ENCODE measurements at regions not wholly inside any gene's neighbourhood (a gene's known extent, or its start where the extent isn't known, plus 50 kb on each side); places are given as distances from the start of the nearest gene placed in this dataset.
"Not testable (repeated sequence)": the region's sequence is repeated elsewhere in the genome, so short reads cannot be mapped to it uniquely, and the experiment has no call there.

DNA sequence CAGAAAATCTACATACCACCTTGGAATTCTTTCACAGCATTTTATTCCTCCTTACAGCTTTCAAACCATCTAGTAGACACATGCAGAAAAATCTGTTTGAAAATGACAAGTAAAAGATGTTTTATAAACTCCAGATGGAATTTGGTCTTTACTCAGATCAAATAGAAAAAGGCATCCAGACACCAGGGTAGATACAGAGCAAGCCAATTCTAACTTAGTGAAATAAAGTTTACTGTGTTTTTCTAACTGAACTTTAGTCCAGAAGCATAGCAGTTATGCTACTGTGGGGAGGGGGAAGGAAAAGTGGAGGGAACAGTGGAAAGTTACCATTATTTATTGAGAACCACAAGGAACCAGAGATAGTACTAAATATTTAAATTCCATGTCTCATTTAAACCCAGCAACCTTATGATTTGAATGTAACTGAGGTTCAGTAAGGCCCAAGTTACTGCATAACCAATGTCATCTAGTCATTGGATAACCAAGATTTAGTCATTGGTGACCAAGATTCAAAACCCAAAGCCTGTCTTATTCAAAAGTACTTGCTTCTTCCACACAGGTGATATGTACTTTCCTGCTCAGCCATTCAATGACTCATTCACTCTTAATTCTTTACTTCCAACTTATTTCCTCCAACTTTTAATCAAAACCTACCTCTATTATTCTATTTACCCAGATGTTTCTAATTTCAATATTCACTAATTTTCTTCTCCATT lies 57.7 kb downstream of the RAD51AP2 start:
- DNase-seq (ENCODE audit: low spot score): no peak

DNA sequence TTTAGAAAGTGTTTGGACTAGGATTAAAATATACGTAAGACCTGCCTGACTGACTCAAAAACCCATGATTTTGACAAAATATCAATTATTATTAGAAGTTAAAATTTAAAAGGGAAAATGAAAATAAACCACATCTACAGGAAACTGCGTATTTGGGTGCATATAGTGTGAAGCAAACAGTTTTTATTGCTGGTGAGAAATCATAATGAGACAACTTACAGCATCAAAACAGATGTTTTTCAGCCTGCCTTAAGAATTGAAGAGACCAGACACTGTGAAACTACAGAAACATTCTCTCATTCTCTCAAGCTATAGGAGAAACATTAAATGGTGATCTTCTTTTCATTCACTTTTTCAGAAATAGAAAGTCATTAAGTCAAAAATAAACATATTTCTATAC lies 62.9 kb downstream of the RAD51AP2 start:
- no peak for DNase-seq (ENCODE audit: low spot score)

DNA sequence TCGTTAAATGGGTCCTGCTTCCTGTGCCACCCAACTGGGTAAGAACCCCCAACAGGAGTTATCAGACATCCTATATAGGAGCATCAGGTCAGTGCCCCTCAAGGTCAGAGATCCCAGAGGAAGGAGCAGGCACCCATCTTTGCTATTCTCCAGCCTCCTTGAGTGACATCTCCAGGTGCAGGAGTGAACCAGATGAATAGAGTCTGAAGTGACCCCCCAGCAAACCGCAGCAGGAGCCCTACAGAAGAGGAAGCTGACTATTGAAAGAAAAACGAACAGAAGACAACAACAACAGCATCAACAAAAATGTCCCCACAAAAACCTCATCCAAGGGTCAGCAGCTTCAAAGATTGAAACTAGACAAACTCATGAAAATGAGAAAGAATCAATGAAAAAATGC lies 72.0 kb downstream of the RAD51AP2 start:
- DNase-seq (ENCODE audit: low spot score): not testable (repeated sequence)

DNA sequence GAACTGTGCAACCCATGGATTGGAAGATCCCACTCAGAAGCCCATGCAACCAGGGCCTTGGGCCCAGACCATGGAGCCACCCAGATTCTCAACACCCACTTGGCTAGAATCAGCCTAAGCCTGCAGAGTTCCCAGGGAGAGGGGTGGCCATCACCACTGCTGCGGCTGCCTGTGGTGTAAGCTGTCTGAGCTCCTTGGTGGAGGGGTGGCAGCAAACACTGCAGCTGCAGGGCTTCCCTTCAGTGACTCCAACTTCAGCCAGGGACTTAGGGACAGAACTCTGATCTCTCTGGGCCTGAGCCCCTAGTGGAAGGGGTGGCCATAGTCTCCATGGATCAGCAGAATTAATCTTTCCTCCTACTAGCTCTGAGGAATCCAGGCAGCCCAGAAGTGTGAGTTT lies 72.5 kb downstream of the RAD51AP2 start:
- DNase-seq (ENCODE audit: low spot score): no peak

DNA sequence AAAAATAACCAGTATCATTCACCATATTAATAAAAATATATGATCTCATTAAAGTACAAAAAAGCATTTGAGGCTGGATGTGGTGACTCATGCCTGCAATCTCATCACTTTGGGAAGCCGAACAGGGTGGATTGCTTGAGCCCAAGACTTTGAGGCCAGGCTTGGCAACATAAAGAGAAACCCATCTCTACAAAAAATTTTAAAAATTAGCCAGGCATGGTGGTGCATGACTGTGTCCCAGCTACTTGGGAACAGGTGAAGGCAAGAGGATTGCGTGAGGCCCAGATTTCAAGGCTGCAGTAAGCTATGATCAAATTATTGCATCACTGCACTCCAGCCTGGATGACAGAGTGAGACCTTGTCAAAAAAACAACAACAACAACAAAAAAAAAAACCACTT lies 75.9 kb downstream of the RAD51AP2 start:
- no peak for DNase-seq (ENCODE audit: low spot score)

DNA sequence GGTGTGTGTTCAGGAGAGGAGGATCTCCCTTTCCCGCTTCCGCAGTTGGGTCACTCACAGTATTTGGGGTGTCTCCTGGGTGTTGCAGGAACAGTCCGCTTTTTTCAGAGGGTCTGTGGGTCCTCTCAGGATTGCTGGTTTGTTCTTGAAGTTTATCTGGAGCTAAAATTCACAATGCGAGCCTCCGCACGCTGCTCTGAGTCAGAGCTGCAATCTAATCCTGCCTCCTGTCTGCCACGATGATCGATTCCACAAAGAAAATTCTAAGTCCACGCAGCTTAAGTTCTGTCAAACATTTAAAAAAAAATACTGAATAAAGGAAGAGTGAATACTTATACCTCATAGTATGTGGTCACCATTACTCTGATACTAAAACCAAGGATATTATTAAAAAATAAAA lies 76.5 kb downstream of the RAD51AP2 start:
- no peak for DNase-seq (ENCODE audit: low spot score)

DNA sequence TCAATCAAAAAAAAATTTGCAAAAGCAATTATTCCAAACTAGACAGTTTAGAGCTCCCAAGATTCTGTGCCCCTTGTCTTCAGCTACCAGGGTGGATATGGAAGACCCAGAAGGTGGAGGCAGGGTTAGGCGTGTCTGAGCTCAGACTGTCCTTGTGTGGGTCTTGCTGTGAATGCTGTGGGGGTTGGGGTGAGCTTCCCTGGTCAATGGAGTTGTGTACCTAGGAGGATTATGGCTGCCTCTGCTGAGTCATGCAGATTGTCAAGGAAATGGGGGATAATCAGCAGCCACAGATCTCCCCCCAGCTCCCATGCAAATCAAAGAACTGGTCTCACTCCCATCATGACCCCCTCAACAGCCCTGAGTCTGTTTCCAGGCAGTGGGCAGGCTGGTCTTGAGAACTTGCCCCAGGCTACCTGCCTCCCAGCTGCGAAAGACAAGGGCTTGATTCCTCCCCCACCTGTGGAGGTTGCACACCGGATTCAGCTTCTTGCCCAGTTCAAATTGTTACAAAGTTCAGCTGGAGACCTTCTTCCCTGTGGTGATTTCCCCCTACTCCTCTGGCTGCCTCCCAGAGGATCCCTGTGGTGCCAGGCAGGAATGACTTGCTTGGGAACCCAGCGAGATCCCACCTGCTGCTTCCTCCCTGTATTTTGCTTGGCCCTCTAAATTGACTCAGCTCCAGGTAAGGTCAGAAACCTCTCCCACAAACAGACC lies 77.0 kb downstream of the RAD51AP2 start:
- no peak for DNase-seq (ENCODE audit: low spot score)

DNA sequence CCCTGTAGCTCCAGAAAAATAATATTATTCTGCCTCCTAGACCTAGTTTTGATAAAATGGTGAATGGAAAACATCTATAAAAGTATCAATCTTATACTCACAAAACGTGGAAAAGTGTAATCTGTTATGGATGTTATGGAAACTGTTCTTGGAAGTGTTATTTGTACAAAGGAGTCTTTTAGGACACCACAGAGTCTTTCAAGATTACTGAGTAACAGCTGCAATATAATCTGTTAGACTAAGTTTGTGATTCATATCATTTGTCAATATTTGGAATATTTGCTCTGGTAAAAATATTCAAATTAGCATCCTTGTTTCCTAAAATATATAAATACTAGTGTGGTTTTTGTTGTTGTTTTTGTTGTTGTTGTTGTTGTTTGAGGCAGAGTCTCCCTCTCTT lies 87.9 kb downstream of the RAD51AP2 start:
- DNase-seq (ENCODE audit: low spot score): no peak

DNA sequence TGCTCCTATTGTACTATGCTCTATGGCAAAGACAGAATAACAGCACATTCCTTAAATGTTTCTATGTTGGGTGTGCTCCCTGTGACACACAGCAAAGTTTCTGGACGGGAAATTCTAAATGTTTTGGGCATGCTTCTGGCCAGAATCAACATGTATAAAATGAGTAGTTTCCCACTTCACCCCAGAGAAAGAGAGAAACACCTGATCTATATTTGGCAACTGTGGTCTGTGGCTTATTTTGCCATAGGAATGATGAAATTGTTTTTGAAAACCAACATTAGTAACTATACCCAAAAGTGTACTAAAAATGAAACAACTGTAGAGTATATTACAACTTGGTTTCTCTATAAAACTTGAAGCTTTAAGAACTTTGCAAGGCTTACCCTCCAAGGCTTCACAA lies 89.1 kb downstream of the RAD51AP2 start:
- DNase-seq (ENCODE audit: low spot score): no peak

DNA sequence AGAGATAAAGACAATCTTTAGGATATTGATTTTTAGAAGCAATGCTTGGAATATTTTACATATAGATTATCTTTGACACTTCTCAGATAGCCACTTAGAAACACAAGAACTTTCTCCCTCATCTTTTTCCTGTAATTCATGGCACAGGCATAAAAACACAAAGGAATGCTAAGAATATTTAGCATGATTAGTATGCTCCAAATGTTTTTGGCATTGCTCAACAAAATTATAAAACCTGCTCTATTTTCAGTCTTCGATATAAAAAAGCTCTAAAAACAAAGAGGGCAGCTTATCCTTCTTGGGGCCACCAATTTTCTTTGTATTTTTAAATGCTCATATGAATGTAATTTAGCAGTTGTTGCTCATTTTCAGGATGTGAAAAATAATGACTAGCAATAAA lies 90.8 kb downstream of the RAD51AP2 start:
- no peak for DNase-seq (ENCODE audit: low spot score)

DNA sequence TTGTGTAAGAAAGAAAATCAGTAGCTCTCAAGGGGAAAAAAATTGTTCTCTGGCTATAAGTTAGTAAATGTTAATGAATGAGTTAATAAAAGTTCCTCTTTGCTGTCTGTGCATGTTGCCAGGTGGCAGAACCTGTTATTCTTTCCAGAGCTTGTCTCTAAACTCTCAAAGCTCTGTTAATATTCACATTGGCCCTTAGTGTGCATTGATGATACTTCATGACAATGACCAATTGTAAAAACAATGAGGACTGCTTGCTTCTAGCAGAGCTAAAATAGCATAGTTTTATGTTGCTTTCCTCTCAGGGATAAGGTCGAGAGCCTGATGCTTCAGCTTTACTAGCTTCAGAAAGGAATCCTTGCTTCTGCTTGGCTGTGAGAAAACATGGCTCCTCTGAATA lies 91.5 kb downstream of the RAD51AP2 start:
- DNase-seq (ENCODE audit: low spot score): no peak

DNA sequence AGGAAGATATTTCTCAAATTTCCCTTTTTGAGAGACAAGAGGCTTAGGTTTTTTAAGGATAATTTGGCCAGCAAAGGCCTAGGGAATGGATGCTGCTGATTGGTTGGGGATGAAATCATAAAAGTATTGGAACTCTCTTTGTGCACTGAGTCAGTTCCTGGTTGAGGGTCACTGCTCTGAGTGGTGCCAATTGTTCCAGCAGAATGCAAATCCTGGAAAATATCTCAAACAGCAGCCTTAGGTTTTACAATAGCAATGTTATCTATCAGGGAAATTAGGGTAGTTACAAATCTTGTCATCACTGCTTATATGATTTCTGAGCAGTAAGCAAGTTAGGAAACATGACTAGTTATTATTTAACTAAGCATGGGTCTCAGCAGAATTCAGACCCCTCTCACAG lies 96.2 kb downstream of the RAD51AP2 start:
- no peak for DNase-seq (ENCODE audit: low spot score)

DNA sequence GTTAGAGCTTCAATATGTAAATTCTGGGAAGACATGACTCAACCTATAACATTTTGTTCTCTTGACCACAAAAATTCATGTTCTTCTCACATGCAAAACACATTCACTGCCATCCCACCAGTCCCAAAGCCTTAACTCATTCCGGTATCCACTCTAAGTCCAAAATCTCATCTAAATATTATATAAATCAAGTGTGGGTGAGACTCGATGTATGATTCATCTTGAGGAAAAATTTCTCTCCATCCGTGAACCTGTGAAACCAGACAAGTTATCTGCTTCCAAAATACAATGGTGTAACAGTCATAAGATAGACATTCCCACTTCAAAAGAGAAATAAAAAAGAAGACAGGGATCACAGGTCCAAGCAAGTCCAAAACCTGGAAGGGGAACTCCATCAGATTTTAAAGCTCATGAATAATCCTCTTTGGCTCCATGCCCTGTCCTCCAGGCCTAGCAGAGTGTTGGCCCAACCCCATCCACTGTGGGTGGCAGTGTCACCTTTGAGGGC lies 101.3 kb downstream of the RAD51AP2 start:
- DNase-seq (ENCODE audit: low spot score): no peak

DNA sequence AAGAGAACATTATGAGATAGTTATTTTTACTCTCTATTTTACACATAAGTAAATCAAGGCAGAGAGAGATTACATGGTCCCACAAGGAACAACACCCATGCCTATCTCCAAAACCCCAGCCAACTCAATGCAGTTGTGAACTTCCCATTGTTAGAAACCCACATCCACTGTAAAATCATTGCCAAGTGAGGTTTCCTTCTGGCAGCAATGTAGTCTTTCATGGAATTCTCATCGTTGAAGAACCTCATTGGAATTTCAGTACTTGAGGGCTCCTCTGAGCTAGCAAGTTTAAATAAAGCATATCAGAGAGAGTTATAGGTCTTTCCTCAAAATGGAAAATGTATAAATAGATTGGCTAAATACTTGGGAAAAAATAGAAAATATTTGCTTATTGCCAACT lies 105.2 kb downstream of the RAD51AP2 start:
- no peak for DNase-seq (ENCODE audit: low spot score)

DNA sequence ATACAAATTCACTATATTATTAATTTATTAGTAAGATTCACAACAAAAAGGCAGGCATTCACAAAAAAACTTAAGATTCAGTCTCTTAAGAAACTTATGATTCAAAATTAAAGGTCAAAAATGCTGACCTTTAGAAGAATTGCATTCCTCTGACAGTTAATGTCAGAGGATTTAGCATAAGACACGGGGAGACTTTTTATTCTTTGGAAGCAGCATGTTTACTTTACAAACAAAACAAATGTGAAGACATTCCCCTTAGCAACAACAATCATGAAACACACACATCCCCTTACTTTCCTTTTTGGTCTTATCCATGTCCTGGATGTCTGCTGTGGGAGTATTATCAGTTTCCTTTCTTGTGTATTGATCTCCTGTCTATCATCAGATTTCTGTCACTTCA lies 117.1 kb downstream of the RAD51AP2 start:
- DNase-seq (ENCODE audit: low spot score): no peak

DNA sequence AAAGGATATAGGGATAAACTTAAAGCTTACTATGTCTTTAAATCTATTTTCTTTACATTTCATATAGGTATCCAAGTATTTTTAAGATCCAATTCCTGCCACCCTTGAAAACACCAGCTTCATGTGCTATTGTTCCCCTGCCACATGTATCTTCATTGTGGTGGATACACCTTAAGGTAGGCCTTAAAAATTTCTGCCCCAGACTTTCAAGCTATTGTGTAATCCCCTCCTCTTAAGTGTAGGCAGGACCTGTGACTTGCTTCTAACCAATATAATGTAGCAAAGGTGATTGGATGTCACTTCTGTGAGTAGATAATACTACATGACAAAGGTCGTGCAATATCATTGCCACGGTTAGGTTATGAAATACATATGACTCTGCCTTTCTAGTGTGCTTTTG lies 119.5 kb downstream of the RAD51AP2 start:
- DNase-seq (ENCODE audit: low spot score): no peak

DNA sequence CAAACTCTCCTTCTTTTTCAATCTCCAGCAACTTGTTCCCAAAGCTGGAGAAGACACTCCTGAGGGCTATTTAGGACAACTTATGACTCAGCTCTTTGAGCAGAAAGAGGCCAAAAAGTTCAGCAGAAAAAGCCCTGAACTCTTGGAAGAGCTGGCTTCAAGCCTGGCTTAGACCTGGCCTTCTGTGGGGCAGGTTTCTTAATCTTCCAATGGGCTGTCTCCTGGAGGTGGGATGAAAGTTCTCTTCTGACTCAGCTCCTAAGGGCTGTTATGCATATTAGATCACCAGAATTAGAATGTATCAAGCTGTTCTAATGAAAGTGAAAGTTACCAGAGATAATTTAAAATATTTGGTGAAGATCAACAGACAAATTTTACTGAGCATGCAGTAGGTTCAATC lies 129.4 kb downstream of the RAD51AP2 start:
- DNase-seq (ENCODE audit: low spot score): no peak

DNA sequence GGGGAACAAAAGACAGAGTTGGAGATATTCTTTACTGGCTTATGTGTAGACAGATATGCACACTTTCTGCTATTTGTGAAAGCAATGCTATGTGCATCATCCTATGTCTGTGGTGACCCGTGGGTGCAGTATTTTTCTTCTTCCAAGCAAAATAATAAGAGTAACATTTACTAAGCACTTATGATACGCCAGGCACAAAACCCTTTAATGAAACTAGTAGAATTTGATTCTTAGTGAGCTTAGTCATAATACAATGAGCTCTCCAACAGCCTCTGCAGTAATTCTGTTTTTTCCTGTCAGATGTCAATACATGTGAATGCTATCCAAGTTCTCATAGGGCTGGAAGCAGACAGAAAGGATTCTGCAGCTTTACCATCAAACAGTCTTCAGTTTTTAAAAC lies 130.6 kb downstream of the RAD51AP2 start:
- DNase-seq (ENCODE audit: low spot score): no peak

DNA sequence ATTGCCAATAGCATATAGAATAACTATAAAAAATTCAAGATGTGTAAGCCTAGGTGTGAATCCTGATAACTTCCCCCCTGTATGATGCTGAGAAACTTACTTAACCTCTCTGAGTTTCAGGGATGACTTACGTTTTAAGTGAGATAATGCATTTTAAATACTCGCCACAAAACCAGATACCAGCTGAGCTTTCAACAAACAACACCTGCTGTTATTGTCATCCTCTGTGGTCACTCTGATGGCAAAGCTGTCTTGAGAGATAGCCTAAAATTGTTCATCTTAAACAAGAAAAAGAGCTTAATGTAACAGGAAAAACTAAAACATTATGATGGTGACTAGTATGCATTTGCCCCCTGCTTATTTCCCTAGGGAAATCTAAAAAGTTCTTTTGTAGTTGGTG lies 131.5 kb downstream of the RAD51AP2 start:
- no peak for DNase-seq (ENCODE audit: low spot score)

DNA sequence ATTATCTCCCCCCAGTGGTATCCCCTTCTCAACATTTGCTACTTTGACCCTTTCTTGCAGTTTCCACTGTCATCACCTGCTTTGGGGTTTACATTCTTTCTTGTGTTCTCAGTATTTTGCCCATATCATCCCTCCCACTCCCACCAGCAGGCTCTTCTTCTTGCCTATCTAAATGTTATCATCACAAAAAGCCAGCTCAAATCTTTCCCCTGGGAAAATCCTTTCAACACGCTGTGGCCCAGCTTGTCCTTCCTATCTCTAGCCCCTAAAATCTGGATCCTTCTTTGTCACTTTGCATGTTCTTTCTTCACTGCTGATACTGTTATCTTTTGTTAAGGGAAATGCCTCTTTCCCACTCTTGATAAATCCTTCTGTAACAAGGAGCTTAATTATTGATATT lies 138.2 kb downstream of the RAD51AP2 start:
- no peak for DNase-seq (ENCODE audit: low spot score)

DNA sequence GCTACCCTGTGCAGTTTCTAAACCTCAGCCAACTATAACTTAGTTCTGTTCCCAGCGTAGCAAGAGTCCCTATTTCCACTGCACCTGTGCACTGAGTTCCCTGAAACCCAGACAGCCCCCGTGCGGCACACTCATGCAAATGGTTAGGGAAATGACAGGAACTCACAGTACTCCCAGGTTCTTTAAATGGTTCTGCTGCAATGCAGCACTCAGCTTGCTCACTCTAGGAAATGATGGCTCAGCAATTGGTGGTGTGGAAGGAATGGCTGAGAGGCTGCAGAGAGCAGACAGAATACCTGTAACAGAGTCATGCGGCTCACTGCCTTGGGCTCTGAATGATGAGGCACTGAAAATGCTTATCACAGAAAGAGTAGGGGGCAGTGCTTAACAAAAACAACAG lies 143.0 kb downstream of the RAD51AP2 start:
- DNase-seq (ENCODE audit: low spot score): no peak

DNA sequence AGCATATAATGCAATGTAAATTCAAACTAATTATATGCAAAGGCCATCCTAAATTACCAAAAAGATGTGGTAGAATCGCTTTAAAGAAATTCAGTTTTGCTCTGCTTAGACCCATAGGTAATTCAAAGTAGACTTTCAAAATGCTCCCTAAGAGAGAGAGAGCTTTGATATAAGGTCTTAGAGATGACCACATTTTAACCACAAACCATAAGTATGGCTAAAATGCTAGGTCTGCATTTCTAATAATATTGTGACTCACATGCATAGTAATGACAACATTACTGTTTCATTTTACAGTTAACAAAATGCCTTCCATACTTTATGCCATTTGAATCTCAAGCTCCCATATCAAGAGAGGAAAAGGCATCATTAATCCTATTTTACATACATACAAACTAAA lies 144.5 kb downstream of the RAD51AP2 start:
- DNase-seq (ENCODE audit: low spot score): no peak

DNA sequence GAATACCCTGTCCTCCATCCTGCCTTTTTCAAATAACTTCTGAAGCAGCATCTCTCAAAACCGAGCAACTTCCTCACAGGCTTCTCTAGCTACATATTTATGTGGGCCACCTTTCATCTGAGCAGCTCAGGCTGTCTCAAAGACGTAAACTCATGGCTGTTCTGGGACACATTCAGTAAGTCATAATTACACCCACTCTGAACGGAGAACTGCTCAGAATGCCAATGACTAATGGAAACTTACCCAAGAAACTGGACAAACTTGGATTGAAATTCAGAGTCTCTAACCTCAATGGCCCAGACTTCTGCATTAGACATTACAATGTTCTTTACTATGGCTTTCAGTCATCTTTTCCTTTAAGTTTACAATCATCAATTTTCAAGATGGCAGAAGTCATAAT lies 145.2 kb downstream of the RAD51AP2 start:
- DNase-seq (ENCODE audit: low spot score): no peak

DNA sequence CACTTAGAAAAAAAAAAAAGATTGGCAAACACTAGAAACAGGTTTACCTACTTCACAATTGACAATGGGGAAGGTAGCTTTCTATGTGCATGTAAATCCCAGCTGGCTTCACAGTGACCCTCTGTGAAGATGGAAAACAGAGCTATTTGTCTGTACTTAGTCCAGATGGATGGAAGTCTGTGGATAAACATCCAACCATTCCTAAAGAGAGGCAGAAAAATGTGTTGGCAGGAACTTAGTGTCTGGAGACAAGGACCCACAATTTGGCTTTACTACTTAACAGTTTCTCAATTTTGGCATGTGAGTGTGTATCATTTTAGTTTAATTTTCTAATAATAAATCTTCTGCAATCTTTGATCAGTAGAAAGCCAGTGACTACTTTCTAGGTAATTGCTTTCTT lies 154.4 kb downstream of the RAD51AP2 start:
- DNase-seq (ENCODE audit: low spot score): no peak
